Femur (tissue), 1 donor: ENCODE measurements at regions not wholly inside any gene's neighbourhood (a gene's known extent, or its start where the extent isn't known, plus 50 kb on each side); places are given as distances from the start of the nearest gene placed in this dataset.
"Not testable (repeated sequence)": the region's sequence is repeated elsewhere in the genome, so short reads cannot be mapped to it uniquely, and the experiment has no call there.

Experiments used
- DNase-seq: peaks from one replicate; pipeline ENCODE4 v3.0.0-alpha.2; 2017

- no peak for DNase-seq
Observed at GRCh38 chr1:228945885-228946284, 210.6 kb downstream of the RHOU start.

GRCh38 chr1:228949617-228950016, 214.3 kb downstream of the RHOU start:
- not testable (repeated sequence) for DNase-seq

DNA sequence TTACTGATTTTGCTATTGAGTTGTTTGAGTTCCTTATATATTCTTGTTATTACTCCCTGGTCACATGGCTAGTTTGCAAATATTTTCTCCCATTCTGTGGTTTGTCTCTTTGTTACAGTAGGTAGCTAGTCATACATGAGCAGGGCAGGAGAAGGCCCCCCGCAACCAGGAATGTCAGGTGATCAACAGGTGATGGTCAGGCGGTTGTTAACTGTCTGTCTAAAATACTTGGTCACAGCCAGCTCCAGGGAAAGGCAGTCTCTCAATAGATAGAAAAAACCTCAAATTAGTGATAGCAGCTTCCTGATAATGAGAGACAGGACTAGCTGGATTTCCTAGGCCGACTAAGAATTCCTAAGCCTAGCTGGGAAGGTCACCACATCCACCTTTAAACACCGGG, 217.9 kb downstream of the RHOU start:
- no peak for DNase-seq

GRCh38 chr1:228953808-228954207, 218.5 kb downstream of the RHOU start:
- not testable (repeated sequence) for DNase-seq

DNA sequence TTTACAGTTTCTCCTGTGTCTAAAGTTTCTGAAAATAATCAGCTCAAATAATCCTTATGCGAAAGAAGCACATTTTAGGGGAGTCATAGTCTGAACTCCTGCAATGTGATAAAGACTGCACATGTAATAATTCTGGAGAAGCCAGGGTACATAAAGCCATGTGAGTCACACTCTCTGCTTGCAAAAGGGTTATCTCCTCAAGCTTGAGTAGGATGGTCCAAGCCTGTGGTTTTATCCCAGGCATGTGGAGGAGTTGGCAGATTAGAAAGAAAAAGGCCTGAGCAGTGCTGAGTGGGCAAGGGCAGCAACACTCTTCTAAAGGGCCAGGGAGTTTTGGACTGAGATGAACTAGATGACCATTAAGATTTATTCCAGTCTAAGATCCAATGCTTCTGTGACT, 220.4 kb downstream of the RHOU start:
- DNase-seq: no peak

- DNase-seq: no peak
Observed at GRCh38 chr1:228956864-228957263, 221.6 kb downstream of the RHOU start.

DNA sequence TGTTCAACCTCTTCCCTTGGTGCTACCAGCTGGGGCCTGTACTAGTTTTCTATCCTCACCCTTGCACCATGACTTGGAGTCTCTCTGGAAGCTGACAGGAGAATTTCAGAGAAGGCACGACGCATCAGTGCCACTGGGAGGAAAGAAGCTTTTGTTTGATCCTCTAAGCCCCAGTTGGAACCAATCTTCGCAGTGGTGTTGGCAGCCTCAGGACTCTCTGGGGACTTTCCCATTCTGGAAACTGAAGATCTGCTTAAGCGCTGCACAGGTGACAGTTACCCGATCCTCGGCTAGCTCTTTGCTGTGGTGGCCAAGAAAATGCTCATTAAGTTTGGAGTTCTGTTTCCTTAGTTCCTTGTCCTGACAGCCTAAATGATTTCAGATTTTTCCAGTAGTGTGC, 222.3 kb downstream of the RHOU start:
- no peak for DNase-seq

DNA sequence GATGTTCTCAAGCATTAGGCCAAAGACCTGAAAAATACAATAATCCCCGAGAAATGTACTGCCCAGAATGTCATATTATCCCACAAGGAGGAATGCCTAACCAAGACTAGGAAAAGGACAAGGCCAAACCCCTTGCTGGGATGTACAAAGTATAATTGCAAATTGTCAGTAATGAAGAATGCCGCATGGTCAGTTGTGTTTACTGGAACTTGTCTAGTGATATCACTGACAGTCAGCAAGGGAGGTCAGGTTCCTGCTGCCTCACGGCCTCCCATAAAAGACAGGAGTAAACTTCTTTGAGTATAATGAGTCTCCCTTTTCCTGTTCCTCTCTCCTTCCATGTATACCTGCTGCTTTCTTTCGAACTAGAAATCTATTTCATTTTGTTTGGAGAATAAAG, 222.8 kb downstream of the RHOU start:
- no peak for DNase-seq

DNA sequence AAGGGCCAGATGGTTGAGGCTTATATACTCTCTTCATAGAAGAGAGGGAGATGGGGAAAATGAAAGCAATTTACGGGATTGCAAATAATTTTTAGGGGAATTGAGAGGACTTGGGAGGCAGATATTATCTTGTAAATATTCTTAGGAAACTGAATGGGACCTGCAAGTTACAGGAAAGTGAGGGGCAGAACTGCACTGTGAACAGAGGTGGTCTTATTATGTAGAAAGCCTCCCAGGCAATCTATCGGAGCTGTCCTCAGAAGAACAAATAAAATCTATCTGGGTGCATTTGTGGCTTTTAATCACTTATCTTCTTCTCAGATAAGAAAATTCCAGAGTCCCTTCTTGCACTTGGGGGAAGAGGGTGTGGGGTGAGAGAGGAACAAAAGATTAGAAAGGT, 223.5 kb downstream of the RHOU start:
- no peak for DNase-seq

DNA sequence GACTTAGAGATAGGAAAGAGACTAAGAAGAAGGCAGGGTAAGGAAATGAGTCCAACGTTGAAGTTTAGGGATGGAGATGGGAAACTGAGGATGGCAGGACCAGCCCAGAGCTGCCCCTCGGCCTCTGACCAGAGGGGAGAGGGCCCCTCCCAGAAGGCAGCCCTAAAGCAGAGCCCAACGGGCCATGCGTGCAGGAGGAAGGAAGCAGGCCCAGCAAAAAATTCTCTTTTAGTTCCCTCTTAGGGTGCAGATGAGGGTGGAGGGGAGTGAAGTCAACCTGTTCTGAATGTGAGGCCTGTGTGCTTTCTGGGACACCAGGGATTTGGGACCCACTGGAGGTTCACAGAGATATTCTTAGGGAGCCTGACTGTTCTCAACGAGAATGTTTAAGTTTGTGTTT, 225.4 kb downstream of the RHOU start:
- DNase-seq: no peak

DNA sequence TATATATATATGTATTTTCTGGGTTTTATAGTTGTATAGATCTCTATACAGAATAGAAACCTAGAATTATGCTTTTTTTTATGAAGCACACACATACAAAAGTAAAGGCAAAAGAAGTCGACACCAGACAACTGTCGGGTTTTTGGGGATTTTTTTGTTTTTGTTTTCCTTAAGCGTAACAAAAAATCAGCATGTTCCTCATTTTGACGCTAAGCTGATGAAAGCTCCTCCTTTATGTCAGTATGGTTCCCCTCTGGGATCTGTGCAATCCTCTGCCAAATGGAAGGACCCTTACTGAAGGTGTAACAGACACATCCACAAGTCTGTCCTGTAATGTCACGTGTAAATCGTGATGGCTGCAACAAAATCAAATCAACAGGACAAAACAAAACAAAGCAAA, 226.2 kb downstream of the RHOU start:
- DNase-seq: no peak

DNA sequence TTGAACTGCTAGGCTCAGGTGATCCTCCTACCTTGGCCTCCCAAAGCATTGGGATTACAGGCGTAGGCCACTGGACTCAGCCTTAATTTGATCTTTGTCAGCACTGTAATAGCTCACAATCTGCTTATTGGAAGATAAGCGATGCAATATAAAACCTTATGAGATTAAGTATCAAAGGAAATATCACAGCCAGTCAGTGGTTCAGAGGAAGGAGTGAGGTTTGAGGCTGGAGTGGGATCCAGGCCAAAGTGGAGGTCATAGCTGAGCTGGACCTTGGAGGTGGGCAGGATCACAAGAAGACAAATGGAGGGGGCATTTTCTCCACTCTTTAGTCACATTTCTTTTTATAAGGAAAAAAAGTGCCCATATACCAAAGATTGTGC, 228.5 kb downstream of the RHOU start:
- DNase-seq: no peak

DNA sequence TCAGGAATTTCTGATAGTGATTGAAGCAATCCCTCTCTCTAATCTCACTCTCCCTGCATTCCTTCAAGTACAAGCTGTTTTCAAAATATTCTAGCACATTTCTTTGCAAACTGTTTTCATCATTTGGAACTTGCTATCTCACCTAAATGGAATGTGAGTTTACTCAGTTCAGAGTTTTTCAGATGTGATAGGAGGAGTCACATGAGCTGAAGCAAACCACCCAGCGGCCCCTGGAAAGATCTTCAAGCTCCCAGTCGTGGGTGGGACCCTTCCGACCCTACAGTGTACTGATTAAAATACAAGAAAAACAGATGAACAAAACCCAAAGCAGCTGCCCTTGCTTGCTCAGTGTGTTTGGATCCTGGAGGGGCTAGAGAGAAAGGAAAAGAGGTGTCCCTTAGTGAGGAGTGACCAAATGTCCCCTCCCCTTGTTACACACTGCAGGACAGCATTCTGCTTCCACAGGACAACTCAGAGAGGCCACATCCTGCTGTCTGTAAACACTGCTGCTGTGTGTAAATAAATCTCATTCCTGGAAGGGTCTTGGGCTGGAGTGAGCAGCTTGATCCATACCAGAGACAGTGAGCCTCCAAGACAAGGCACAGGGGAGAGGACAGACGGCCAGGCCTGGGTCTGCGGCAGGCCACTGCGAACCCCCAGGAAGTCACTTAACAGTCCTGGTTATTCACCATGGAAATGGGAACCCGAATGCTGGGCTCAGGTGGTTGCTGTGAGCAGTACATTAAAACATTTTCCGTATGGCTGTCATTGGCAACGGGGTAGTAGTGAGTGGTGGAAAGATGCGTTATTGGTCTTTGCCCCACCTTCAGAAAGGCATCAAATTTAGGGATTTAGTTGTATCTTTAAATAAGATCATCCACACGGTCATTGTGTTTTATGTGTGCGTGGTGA, 229.2 kb downstream of the RHOU start:
- peak; percentile 58 for DNase-seq

GRCh38 chr1:228968891-228969606, 233.8 kb downstream of the RHOU start:
- no peak for DNase-seq

- DNase-seq: no peak
Observed at GRCh38 chr1:228969953-228970800, 234.9 kb downstream of the RHOU start.

DNA sequence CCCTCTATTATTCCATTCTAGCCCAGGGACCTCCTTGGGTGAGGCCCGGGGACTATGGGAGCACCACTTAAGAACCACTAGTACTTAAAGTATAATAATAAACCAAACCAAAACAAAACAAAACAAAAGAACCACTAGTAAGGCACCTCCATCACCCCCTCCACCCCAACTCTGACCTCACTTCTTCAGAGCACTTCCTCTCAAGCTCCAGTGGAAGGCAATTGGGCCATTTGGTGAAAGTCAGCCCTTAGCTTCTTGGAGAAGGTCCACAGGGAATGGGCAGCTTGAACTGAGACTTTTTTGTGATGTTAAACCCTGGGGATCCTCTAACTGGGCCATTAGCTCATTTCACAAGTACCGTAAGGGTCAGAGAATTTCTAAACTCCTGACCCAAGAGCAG, 237.3 kb downstream of the RHOU start:
- DNase-seq: no peak

DNA sequence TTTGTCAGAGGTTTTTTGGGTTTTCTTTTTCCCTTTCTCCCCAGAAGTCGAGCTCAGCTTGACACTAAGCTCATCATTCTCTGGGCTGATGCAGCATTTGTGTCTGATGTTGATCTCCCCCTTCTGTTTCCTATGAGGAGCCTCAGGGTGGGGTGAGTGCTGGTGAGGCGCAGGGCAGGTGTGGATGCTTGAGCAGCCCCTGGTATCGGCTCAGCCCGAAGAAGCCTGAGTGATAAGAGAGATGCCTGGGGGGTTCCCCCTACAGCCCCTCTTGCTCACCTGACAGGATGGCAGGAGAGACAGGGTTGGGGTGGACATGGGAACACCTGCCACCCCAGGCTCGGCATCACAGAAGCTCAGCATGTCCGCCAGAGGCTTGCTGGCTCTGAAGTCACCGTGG, 239.0 kb downstream of the RHOU start:
- DNase-seq: no peak

DNA sequence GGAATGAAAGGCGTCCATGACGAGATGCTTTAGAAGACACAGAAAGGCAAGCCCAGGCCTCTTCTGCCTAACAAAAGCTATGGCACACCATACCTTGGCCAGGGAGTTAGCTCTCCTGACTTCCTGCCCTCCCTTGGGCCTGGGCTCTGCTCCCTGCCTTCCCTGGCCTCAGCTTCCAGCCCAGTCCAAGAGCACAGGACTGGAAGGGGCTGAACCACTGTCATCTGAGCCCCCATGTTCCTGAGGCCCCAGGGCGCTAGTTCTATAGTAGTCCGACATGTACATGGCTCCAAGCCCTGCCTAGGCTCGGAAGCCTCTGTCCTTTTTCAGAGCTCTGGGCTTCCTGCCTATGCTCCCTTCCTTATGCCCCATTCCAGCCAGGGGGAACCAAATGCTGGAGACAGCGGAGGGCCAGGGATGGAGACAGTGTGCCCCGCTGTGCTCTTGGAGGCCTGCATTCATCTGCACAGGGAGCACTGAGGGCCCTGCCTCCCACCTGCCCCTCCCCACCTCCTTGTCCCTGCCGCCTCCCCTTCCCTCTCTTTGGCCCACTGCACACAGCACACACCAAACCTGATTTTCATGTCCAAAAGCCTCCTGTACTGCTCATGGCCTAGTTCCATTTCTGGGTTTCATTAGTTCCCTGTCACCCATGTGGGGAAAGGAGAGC, 240.1 kb downstream of the RHOU start:
- DNase-seq: no peak

DNA sequence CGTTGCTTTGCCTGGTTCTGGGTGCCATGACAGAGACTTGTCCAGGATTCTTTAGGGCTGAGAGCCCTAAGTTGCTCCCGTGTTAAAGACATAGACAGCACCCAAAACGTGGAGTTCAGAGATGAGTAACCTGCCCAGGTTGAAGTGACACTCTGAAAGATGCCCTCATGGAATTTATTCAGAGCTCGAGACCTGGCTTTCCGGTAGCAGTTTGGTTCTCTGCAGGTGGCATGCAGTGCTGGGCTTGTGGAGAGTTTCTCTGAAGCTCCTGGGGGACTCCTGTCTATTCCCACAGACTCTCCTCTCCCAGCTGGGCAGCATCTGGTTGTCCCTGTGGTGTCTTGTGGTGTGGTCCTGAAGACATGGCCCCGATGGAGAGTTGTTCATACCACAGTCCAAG, 241.0 kb downstream of the RHOU start:
- DNase-seq: no peak

DNA sequence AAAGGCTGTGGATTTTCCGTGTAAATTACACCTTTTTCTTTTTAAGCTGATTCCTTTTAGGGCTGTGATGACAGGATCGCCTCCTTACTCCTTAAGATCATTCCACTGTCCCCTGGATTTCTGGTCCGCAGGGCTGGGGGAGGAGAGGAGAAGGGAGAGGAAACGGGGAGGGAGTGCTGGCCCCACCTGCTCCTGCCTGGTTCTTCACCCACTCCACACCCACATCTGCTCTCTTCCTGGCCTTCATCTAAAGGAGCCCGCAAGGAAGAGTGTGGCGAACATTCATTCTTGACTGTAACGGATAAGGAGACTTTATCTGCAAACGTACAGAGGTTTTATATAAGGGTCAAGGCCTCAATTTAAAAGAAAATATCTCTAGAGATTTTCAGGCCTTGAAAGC, 242.0 kb downstream of the RHOU start:
- peak; percentile 3 for DNase-seq

GRCh38 chr1:228977741-228978140, 242.5 kb downstream of the RHOU start:
- no peak for DNase-seq

DNA sequence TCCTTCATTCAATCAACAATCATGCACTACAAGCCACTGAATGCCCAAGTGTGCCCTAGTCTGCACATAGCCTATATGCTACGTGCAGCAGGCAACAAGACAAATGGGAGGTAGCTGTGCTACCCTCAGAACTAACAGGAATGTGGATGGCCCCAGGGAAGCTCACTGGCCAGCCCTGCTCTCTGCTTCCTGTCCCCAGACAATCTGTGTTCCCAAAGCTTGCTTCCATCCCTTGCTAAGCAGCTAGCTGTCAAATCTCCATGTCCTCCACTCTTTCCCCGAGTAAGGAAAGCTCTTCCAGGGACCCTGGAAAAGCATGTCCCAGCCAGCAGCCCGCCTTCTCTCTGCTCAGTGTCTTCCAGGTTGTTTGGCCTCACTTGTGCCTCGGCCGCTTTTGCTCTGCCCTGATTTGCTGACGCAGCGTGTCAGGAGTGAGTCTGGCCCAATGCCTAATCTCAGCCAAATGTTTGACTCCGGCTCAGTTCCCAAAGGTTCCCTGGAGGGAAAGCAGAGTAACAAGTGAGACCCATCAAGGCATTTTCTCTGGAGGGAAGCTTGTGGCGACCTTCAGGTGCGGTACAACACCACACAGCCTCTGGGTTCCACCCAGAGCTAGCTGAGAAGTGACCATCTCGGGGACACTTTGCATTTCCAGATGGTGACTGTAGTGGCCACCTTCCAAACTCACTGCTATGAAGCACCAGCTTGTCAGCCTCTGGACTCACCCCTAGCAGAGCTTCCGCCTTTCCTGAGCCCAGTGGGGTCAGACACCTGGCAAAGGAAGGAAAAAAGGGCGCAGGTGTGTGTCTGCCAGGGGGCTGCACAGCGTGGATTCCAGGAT, 243.4 kb downstream of the RHOU start:
- DNase-seq: peak; percentile 64
